Smooth muscle cell (in vitro differentiated cells): ENCODE measurements at regions not wholly inside any gene's neighbourhood (a gene's known extent, or its start where the extent isn't known, plus 50 kb on each side); places are given as distances from the start of the nearest gene placed in this dataset.

Experiments used
- DNase-seq: peaks from one replicate; lab custom pipeline; 2025; ENCODE audit not compliant: unreplicated experiment; lab: John Stamatoyannopoulos, UW
- H2AFZ ChIP-seq: fragments of 200-600 bp; sonication (generic); 2 replicates; pipeline ENCODE4 v1.6.0; 2016; ENCODE audit warnings: antibody characterized with exemption, low read depth, mild to moderate bottlenecking
- H3F3A ChIP-seq: fragments of 200-600 bp; sonication (generic); 2 replicates; pipeline ENCODE4 v1.6.0; 2017; ENCODE audit warnings: antibody characterized with exemption, low read depth
- H3K27ac ChIP-seq: fragments of 200-600 bp; sonication (generic); 2 replicates; pipeline ENCODE4 v1.5.1; 2016; ENCODE audit warnings: low read depth, mild to moderate bottlenecking
- H3K27me3 ChIP-seq: fragments of 200-600 bp; sonication (generic); 2 replicates; pipeline ENCODE4 v1.6.1; 2016; ENCODE audit warnings: low read depth, mild to moderate bottlenecking
- H3K36me3 ChIP-seq: fragments of 200-600 bp; sonication (generic); 2 replicates; pipeline ENCODE4 v1.5.1; 2016; ENCODE audit warnings: low read depth
- H3K4me1 ChIP-seq: fragments of 200-600 bp; sonication (generic); 2 replicates; pipeline ENCODE4 v1.5.1; 2016; ENCODE audit warnings: low read depth
- H3K4me2 ChIP-seq: fragments of 200-600 bp; sonication (generic); 2 replicates; pipeline ENCODE4 v1.6.0; 2016; ENCODE audit warnings: mild to moderate bottlenecking
- H3K4me3 ChIP-seq: fragments of 200-600 bp; sonication (generic); 2 replicates; pipeline ENCODE4 v1.5.1; 2016; ENCODE audit warnings: mild to moderate bottlenecking
- H3K79me2 ChIP-seq: fragments of 200-600 bp; sonication (generic); 2 replicates; pipeline ENCODE4 v1.6.0; 2016; ENCODE audit warnings: low read depth, mild to moderate bottlenecking
- H3K9ac ChIP-seq: fragments of 200-600 bp; sonication (generic); 2 replicates; pipeline ENCODE4 v1.6.0; 2016; ENCODE audit warnings: low read depth
- H3K9me3 ChIP-seq: fragments of 200-600 bp; sonication (generic); replicated peaks from 2 replicates; pipeline ENCODE4 v1.5.1; 2016; ENCODE audit warnings: low read depth
- H4K20me1 ChIP-seq: fragments of 200-600 bp; sonication (generic); 2 replicates; pipeline ENCODE4 v1.6.0; 2016; ENCODE audit warnings: low read depth
- WGBS: methylation state at CpG from one replicate; pipeline ENCODE4 v1.1.7; 2016; ENCODE audit warnings: low lambda C conversion rate; 5-methylcytosine and 5-hydroxymethylcytosine counted together
- TF ChIP-seq, protein P1 (sequence below): fragments of 200-600 bp; sonication (generic); IDR thresholded peaks from 2 replicates; pipeline ENCODE4 v1.5.1; 2017; ENCODE audit warnings: borderline replicate concordance, mild to moderate bottlenecking, antibody characterized with exemption; ENCODE audit not compliant: insufficient read depth, poor library complexity, severe bottlenecking

DNA sequence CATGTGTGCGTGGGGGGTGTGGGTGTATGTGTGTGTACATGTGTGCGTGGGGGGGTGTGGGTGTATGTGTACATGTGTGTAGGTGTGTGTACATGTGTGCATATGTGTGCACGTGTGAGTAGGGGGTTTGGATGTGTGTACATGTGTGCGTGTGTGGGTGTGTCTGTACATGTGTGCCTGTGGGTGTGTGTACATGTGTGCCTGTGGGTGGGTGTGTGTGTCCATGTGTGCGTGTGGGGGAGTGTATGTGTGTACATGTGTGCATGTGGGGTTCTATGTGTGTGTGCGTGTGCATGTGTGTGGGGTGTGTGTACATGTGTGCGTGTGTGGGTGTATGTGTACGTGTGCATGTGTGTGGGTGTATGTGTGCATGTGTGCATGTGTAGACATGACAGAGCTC, 129.1 kb downstream of the C16orf95 start:
- H4K20me1 ChIP-seq = no peaks in the 10 kb centered on the region
- no peaks in the 10 kb centered on the region for H3K9me3 ChIP-seq
- WGBS = 93% methylated on average over 8 of the region's 8 CpGs
- no peaks in the 10 kb centered on the region for H3K27me3 ChIP-seq
- H3K36me3 ChIP-seq = no peaks in the 10 kb centered on the region
- H3K4me3 ChIP-seq = no peak overlapping the region
- no peak overlapping the region for H2AFZ ChIP-seq
- no peak overlapping the region for H3K9ac ChIP-seq
- H3K27ac ChIP-seq = no peak overlapping the region
- no peak for DNase-seq
- H3K79me2 ChIP-seq = no peaks in the 10 kb centered on the region
- H3K4me2 ChIP-seq = no peak overlapping the region
- peaks cover 9% of the 10 kb centered on the region for H3K4me1 ChIP-seq
- H3F3A ChIP-seq = peaks cover 4% of the 10 kb centered on the region
- TF ChIP-seq, protein P1, sequence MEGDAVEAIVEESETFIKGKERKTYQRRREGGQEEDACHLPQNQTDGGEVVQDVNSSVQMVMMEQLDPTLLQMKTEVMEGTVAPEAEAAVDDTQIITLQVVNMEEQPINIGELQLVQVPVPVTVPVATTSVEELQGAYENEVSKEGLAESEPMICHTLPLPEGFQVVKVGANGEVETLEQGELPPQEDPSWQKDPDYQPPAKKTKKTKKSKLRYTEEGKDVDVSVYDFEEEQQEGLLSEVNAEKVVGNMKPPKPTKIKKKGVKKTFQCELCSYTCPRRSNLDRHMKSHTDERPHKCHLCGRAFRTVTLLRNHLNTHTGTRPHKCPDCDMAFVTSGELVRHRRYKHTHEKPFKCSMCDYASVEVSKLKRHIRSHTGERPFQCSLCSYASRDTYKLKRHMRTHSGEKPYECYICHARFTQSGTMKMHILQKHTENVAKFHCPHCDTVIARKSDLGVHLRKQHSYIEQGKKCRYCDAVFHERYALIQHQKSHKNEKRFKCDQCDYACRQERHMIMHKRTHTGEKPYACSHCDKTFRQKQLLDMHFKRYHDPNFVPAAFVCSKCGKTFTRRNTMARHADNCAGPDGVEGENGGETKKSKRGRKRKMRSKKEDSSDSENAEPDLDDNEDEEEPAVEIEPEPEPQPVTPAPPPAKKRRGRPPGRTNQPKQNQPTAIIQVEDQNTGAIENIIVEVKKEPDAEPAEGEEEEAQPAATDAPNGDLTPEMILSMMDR = no peak

DNA sequence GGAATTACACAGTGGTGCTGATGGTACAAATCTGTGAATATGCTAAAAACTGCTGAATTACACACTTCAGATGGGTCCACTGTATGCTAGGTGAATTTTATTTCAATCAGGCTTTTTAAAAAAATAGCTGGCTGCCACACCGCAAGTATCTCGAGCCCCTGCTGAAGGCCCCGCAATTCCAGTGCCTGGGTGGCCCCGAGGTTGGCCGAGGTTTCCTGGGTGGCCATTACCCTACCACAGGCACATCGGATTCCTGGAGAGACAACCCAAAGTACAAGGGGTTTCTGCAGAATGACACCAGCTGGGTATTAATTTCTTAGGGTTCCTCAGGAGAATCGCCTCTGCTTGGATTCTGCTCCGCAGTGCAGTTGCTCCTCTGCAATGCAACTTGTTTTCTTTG, 127.8 kb downstream of the C16orf95 start:
- 89% methylated on average over 8 of the region's 8 CpGs for WGBS
- no peaks in the 10 kb centered on the region for H3K9me3 ChIP-seq
- no peaks in the 10 kb centered on the region for H3K27me3 ChIP-seq
- no peaks in the 10 kb centered on the region for H3K36me3 ChIP-seq
- no peaks in the 10 kb centered on the region for H3K79me2 ChIP-seq
- H2AFZ ChIP-seq = no peak overlapping the region
- no peaks in the 10 kb centered on the region for H4K20me1 ChIP-seq
- no peak overlapping the region for H3K9ac ChIP-seq
- DNase-seq = no peak
- peaks cover 4% of the 10 kb centered on the region for H3F3A ChIP-seq
- no peak overlapping the region for H3K4me3 ChIP-seq
- TF ChIP-seq, protein P1 = no peak
- H3K4me2 ChIP-seq = no peak overlapping the region
- H3K4me1 ChIP-seq = peaks cover 9% of the 10 kb centered on the region
- no peak overlapping the region for H3K27ac ChIP-seq

- no peak overlapping the region for H3K4me3 ChIP-seq
- no peak overlapping the region for H3K9ac ChIP-seq
- H4K20me1 ChIP-seq = no peaks in the 10 kb centered on the region
- no peaks in the 10 kb centered on the region for H3K36me3 ChIP-seq
- H3K4me1 ChIP-seq = peaks cover 9% of the 10 kb centered on the region
- H3K9me3 ChIP-seq = no peaks in the 10 kb centered on the region
- DNase-seq = no peak
- no peaks in the 10 kb centered on the region for H3K27me3 ChIP-seq
- H3K4me2 ChIP-seq = no peak overlapping the region
- peaks cover 4% of the 10 kb centered on the region for H3F3A ChIP-seq
- no peaks in the 10 kb centered on the region for H3K79me2 ChIP-seq
- WGBS = 82% methylated on average over 9 of the region's 9 CpGs
- H2AFZ ChIP-seq = no peak overlapping the region
- TF ChIP-seq, protein P1 = no peak
- no peak overlapping the region for H3K27ac ChIP-seq
These were observed 126.6 kb downstream of the C16orf95 start for GRCh38 chr16:87190288-87191230.
